Panc1 (cell line): ENCODE measurements at regions not wholly inside any gene's neighbourhood (a gene's known extent, or its start where the extent isn't known, plus 50 kb on each side); places are given as distances from the start of the nearest gene placed in this dataset.

Experiments used
- ATAC-seq: fragments of 200-7000 bp; cut with Tn5 transposase; 2 replicates; pipeline ENCODE4 v1.9.1; 2020; ENCODE audit warnings: mild to moderate bottlenecking, moderate library complexity
- BruUV-seq: library from RNA; stranded (reverse); fragments of 400-500 nt; replicated peaks from 2 replicates; lab custom pipeline; 2021; lab: Mats Ljungman, UMichigan
- CTCF ChIA-PET: fragments of 300-600 bp; sonication (Branson Sonifier 250); formaldehyde crosslinking; loops from one replicate; lab custom pipeline; 2022; ENCODE audit warnings: antibody characterized with exemption; lab: Charles Lee
- POLR2A ChIA-PET: fragments of 300-600 bp; sonication (Branson Sonifier 250); formaldehyde crosslinking; loops from one replicate; lab custom pipeline; 2022; ENCODE audit warnings: antibody characterized with exemption; lab: Charles Lee
- DNase-seq: peaks from one replicate; pipeline ENCODE4 v3.0.0-alpha.2; 2010; ENCODE audit warnings: low read depth, low spot score
- H3K27ac ChIP-seq: 2 replicates; pipeline ENCODE4 v1.5.1; 2011; ENCODE audit warnings: mild to moderate bottlenecking, low read length, inconsistent platforms
- H3K27me3 ChIP-seq: fragments of 200-500 bp; sonication (Bioruptor generic); 2 replicates; pipeline ENCODE4 v1.6.0; 2014; ENCODE audit warnings: low read length, inconsistent platforms; ENCODE audit not compliant: control insufficient read depth, insufficient read depth
- H3K36me3 ChIP-seq: fragments of 200-500 bp; sonication (Bioruptor generic); 2 replicates; pipeline ENCODE4 v1.5.1; 2014; ENCODE audit warnings: inconsistent platforms, mild to moderate bottlenecking, low read length, moderate library complexity; ENCODE audit not compliant: control insufficient read depth, insufficient read depth
- H3K4me1 ChIP-seq: 2 replicates; pipeline ENCODE4 v1.5.1; 2011; ENCODE audit warnings: inconsistent platforms, mild to moderate bottlenecking, low read length, moderate library complexity; ENCODE audit not compliant: control insufficient read depth, insufficient read depth
- H3K4me3 ChIP-seq, 2 experiments: 2 replicates each; pipeline ENCODE4 v1.5.1; 2011 to 2012; ENCODE audit warnings: low read depth in 2 of 2, low read length in 2 of 2, mild to moderate bottlenecking in 2 of 2, inconsistent platforms in 1 of 2, moderate library complexity in 1 of 2
- H3K9me3 ChIP-seq: fragments of 200-500 bp; sonication (Bioruptor generic); 2 replicates; pipeline ENCODE4 v1.5.1; 2014; ENCODE audit warnings: low read depth, mild to moderate bottlenecking, inconsistent platforms, low read length, moderate library complexity; ENCODE audit not compliant: control insufficient read depth, insufficient read depth
- CTCF ChIP-seq: fragments of 450-650 bp; IDR thresholded peaks from 2 replicates; pipeline ENCODE4 v1.5.1; 2017; ENCODE audit warnings: mild to moderate bottlenecking
- POLR2AphosphoS5 ChIP-seq: IDR thresholded peaks from 2 replicates; pipeline ENCODE4 v1.6.1; 2012; ENCODE audit warnings: mild to moderate bottlenecking, low read depth, low read length, moderate library complexity
- REST ChIP-seq, 2 experiments: IDR thresholded peaks; 2 replicates each; pipeline ENCODE4 v1.6.1; 2011 to 2012; ENCODE audit warnings: low read depth in 2 of 2, control low read depth in 1 of 2, low read length in 1 of 2, mild to moderate bottlenecking in 1 of 2, moderate library complexity in 1 of 2; ENCODE audit not compliant: insufficient read depth in 1 of 2
- SIN3A ChIP-seq: IDR thresholded peaks from 2 replicates; pipeline ENCODE4 v1.6.1; 2012; ENCODE audit warnings: low read depth, mild to moderate bottlenecking, low read length, moderate library complexity, borderline replicate concordance; ENCODE audit not compliant: insufficient read depth
- TCF7L2 ChIP-seq: IDR thresholded peaks from 2 replicates; pipeline ENCODE4 v1.6.1; 2011; ENCODE audit warnings: mild to moderate bottlenecking, low read depth, low read length, inconsistent platforms
- in situ Hi-C: cut with HindIII; loops from 2 replicates; pipeline ENCODE4 v1.10.0; 2016; ENCODE audit warnings: low sequenced_read_pairs, low pct_unique_long_range_greater_than_20kb
- intact Hi-C: fragments of 100-400 bp; cut with micrococcal nuclease; formaldehyde crosslinking; loops from one replicate; pipeline ENCODE4 v1.10.0; 2022; ENCODE audit not compliant: unreplicated experiment

- H3K27me3 ChIP-seq = no peaks in the 10 kb centered on the region
- TF ChIP-seq REST (IDR thresholded peaks at IDR 0.05; ENCODE audit: insufficient read depth in 1 of 2, low read depth in 2 of 2, low read length in 1 of 2) = no peak
- TF ChIP-seq POLR2AphosphoS5 = no peak
- TF ChIP-seq CTCF = no peak
- TF ChIP-seq TCF7L2 = no peak
- TF ChIP-seq SIN3A = no peak
- no peak overlapping the region for H3K27ac ChIP-seq
- DNase-seq (no peak), ATAC-seq (no peak)
- no peaks in the 10 kb centered on the region; the same call in 1 of the 2 replicates for H3K9me3 ChIP-seq
- CTCF ChIA-PET = no interaction called here
- in situ Hi-C loops (no loop called here), intact Hi-C loops (no loop called here)
- POLR2A ChIA-PET = no interaction called here
- no peaks in the 10 kb centered on the region for H3K4me1 ChIP-seq
- no TSS peak for BruUV-seq
- no peak overlapping the region for H3K4me3 ChIP-seq
- no peaks in the 10 kb centered on the region for H3K36me3 ChIP-seq
Measured at GRCh38 chr2:52238782-52239181, 1206.8 kb upstream of the NRXN1 start.

- CTCF ChIA-PET = no interaction called here
Measured at GRCh38 chr2:52222128-52222527, 1190.2 kb upstream of the NRXN1 start.

GRCh38 chr2:52220393-52220792, 1188.5 kb upstream of the NRXN1 start:
- no peaks in the 10 kb centered on the region for H3K36me3 ChIP-seq
- H3K4me1 ChIP-seq = no peaks in the 10 kb centered on the region
- in situ Hi-C loops (no loop called here), intact Hi-C loops (no loop called here)
- no TSS peak for BruUV-seq
- no peak for ATAC-seq
- no peak overlapping the region for H3K4me3 ChIP-seq
- ChIA-PET POLR2A (no interaction called here), CTCF (no interaction called here)
- DNase-seq = no peak
- H3K27ac ChIP-seq = no peak overlapping the region
- TF ChIP-seq REST (IDR thresholded peaks at IDR 0.05; ENCODE audit: insufficient read depth in 1 of 2, low read depth in 2 of 2, low read length in 1 of 2) (no peak), POLR2AphosphoS5 (no peak), SIN3A (no peak), CTCF (no peak), TCF7L2 (no peak)
- H3K9me3 ChIP-seq = no peaks in the 10 kb centered on the region
- no peaks in the 10 kb centered on the region for H3K27me3 ChIP-seq

More at GRCh38 chr2:52222128-52222527, 1190.2 kb upstream of the NRXN1 start:
- no TSS peak for BruUV-seq
- TF ChIP-seq TCF7L2 (no peak), POLR2AphosphoS5 (no peak)
- Histone ChIP-seq H3K4me1 (no peaks in the 10 kb centered on the region), H3K4me3 (no peak overlapping the region), H3K27ac (no peak overlapping the region), H3K9me3 (peaks cover 2% of the 10 kb centered on the region; the same call in 1 of the 2 replicates), H3K36me3 (no peaks in the 10 kb centered on the region), H3K27me3 (no peaks in the 10 kb centered on the region)
- DNase-seq = no peak
- no peak for ATAC-seq
- in situ Hi-C loops = no loop called here
- intact Hi-C loops = no loop called here
- POLR2A ChIA-PET = no interaction called here
